SK-N-SH treated with all-trans-retinoic acid at 6 μM for 48 hours (cell line): ENCODE measurements at regions not wholly inside any gene's neighbourhood (a gene's known extent, or its start where the extent isn't known, plus 50 kb on each side); places are given as distances from the start of the nearest gene placed in this dataset.

Experiments used
- ARNTL ChIP-seq: fragments of 450-650 bp; formaldehyde crosslinking; IDR thresholded peaks from 2 replicates; pipeline ENCODE4 v1.5.0; 2020; ENCODE audit warnings: low read depth, mild to moderate bottlenecking, moderate library complexity, borderline replicate concordance
- BACH2 ChIP-seq: fragments of 250-450 bp; sonication (Bioruptor Pico); IDR thresholded peaks from 2 replicates; pipeline ENCODE4 v1.9.0; 2021; ENCODE audit warnings: mild to moderate bottlenecking, borderline replicate concordance
- ESRRG ChIP-seq: fragments of 250-450 bp; sonication (Bioruptor Pico); IDR thresholded peaks from 2 replicates; pipeline ENCODE4 v1.6.1; 2021; ENCODE audit warnings: mild to moderate bottlenecking
- ISL1 ChIP-seq: fragments of 250-450 bp; sonication (Bioruptor Pico); IDR thresholded peaks from 2 replicates; pipeline ENCODE4 v2.1.2; 2022; ENCODE audit warnings: mild to moderate bottlenecking, moderate library complexity
- OSR1 ChIP-seq: fragments of 250-450 bp; sonication (Bioruptor Pico); IDR thresholded peaks from 2 replicates; pipeline ENCODE4 v1.8.0; 2022; ENCODE audit warnings: moderate library complexity, mild to moderate bottlenecking, inconsistent platforms
- RARB ChIP-seq: fragments of 250-450 bp; sonication (Bioruptor Pico); IDR thresholded peaks from 2 replicates; pipeline ENCODE4 v1.8.0; 2021; ENCODE audit warnings: mild to moderate bottlenecking, moderate library complexity
- TCF4 ChIP-seq: fragments of 250-450 bp; sonication (Bioruptor Pico); IDR thresholded peaks from 2 replicates; pipeline ENCODE4 v1.8.0; 2021; ENCODE audit warnings: mild to moderate bottlenecking, moderate library complexity, borderline replicate concordance
- TOX ChIP-seq: fragments of 250-450 bp; sonication (Bioruptor Pico); IDR thresholded peaks from 2 replicates; pipeline ENCODE4 v1.8.0; 2021; ENCODE audit warnings: mild to moderate bottlenecking, moderate library complexity, borderline replicate concordance
- ZC3H10 ChIP-seq: fragments of 250-450 bp; sonication (Bioruptor Pico); IDR thresholded peaks from 2 replicates; pipeline ENCODE4 v1.5.1; 2021; ENCODE audit warnings: mild to moderate bottlenecking, moderate library complexity
- ZFP3 ChIP-seq: fragments of 250-450 bp; sonication (Bioruptor Pico); IDR thresholded peaks from 2 replicates; pipeline ENCODE4 v1.5.0; 2020; ENCODE audit warnings: mild to moderate bottlenecking, moderate library complexity
- ZFP30 ChIP-seq: fragments of 450-650 bp; formaldehyde crosslinking; IDR thresholded peaks from 2 replicates; pipeline ENCODE4 v1.5.0; 2022; ENCODE audit warnings: mild to moderate bottlenecking, moderate library complexity
- ZNF70 ChIP-seq: fragments of 450-650 bp; formaldehyde crosslinking; IDR thresholded peaks from 2 replicates; pipeline ENCODE4 v1.5.0; 2020; ENCODE audit warnings: mild to moderate bottlenecking, moderate library complexity
- TF ChIP-seq, protein P1 (sequence below): fragments of 250-450 bp; sonication (Bioruptor Pico); IDR thresholded peaks from 2 replicates; pipeline ENCODE4 v1.8.0; 2021; ENCODE audit warnings: low read depth, mild to moderate bottlenecking, moderate library complexity, borderline replicate concordance
- TF ChIP-seq, protein P2 (sequence below): fragments of 250-450 bp; sonication (Bioruptor Pico); IDR thresholded peaks from 2 replicates; pipeline ENCODE4 v1.8.0; 2020; ENCODE audit warnings: mild to moderate bottlenecking, moderate library complexity, borderline replicate concordance

DNA sequence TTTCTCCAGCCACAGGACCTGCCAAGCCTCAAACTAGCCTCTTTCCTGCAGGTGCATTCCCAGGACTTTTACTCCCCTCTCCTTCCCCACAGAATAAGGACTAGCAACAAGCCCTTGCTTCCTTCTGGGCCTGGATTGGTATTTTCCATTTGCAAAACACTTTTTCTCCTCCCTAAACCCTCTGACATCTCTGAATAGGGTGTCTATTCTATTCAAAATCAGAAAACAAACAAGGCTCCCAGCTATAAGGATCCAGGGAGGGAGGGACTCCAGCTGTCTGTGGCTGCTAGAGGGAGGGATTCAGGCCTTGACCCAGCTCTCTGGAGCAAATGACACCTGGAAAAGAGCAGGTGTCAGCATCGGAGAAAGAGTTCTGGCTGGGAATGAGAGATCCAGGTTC, 168.5 kb upstream of the BDNF start:
- TF ChIP-seq ISL1 (CRISPR knock-in tag) = no peak
- TF ChIP-seq ARNTL (CRISPR knock-in tag) = no peak
- no peak for TF ChIP-seq OSR1 (CRISPR knock-in tag)
- no peak for TF ChIP-seq BACH2 (CRISPR knock-in tag)
- no peak for TF ChIP-seq ZC3H10 (CRISPR knock-in tag)
- TF ChIP-seq RARB (CRISPR knock-in tag) = no peak
- no peak for TF ChIP-seq TCF4
- no peak for TF ChIP-seq ZNF70 (CRISPR knock-in tag)
- TF ChIP-seq, protein P1, sequence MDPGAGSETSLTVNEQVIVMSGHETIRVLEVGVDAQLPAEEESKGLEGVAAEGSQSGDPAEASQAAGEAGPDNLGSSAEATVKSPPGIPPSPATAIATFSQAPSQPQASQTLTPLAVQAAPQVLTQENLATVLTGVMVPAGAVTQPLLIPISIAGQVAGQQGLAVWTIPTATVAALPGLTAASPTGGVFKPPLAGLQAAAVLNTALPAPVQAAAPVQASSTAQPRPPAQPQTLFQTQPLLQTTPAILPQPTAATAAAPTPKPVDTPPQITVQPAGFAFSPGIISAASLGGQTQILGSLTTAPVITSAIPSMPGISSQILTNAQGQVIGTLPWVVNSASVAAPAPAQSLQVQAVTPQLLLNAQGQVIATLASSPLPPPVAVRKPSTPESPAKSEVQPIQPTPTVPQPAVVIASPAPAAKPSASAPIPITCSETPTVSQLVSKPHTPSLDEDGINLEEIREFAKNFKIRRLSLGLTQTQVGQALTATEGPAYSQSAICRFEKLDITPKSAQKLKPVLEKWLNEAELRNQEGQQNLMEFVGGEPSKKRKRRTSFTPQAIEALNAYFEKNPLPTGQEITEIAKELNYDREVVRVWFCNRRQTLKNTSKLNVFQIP = no peak
- TF ChIP-seq ZFP30 (CRISPR knock-in tag) = no peak
- TF ChIP-seq, protein P2, sequence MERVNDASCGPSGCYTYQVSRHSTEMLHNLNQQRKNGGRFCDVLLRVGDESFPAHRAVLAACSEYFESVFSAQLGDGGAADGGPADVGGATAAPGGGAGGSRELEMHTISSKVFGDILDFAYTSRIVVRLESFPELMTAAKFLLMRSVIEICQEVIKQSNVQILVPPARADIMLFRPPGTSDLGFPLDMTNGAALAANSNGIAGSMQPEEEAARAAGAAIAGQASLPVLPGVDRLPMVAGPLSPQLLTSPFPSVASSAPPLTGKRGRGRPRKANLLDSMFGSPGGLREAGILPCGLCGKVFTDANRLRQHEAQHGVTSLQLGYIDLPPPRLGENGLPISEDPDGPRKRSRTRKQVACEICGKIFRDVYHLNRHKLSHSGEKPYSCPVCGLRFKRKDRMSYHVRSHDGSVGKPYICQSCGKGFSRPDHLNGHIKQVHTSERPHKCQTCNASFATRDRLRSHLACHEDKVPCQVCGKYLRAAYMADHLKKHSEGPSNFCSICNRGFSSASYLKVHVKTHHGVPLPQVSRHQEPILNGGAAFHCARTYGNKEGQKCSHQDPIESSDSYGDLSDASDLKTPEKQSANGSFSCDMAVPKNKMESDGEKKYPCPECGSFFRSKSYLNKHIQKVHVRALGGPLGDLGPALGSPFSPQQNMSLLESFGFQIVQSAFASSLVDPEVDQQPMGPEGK (CRISPR knock-in tag) = no peak
- TF ChIP-seq ESRRG (CRISPR knock-in tag) = no peak
- TF ChIP-seq TOX (CRISPR knock-in tag) = no peak
- no peak for TF ChIP-seq ZFP3 (CRISPR knock-in tag)
